HepG2 (cell line): ENCODE measurements at regions not wholly inside any gene's neighbourhood (a gene's known extent, or its start where the extent isn't known, plus 50 kb on each side); places are given as distances from the start of the nearest gene placed in this dataset.

Experiments
- ATAC-seq: fragments of 200-7000 bp; cut with Tn5 transposase; 3 replicates; pipeline ENCODE4 v1.9.1; 2020; ENCODE audit warnings: mild to moderate bottlenecking, moderate library complexity
- BruUV-seq: library from RNA; stranded (reverse); fragments of 400-500 nt; replicated peaks from 2 replicates; lab custom pipeline; 2021; lab: Mats Ljungman, UMichigan
- CTCF ChIA-PET: fragments of 300-600 bp; formaldehyde crosslinking; extraction: SDS; loops from one replicate; lab custom pipeline; 2021; ENCODE audit warnings: low total read pairs, inconsistent platforms, low intra/inter-chr PET ratio; lab: Yijun Ruan, JAX
- POLR2A ChIA-PET: fragments of 350-600 bp; sonication (Branson Sonifier 250); formaldehyde crosslinking; loops from one replicate; lab custom pipeline; 2020; ENCODE audit warnings: antibody characterized with exemption, inconsistent platforms; lab: Yijun Ruan, JAX
- DNase-seq: peaks from one replicate; pipeline ENCODE4 v3.0.0-alpha.2; 2015; ENCODE audit warnings: low spot score
- FAIRE-seq: peaks from 3 replicates; lab custom pipeline; 2011; peaks lifted over from hg19 to GRCh38; lab: Jason Lieb, UNC
- H2AFZ ChIP-seq: one replicate; pipeline ENCODE4 v1.6.1; 2011; ENCODE audit warnings: low read length, inconsistent platforms
- H3K27ac ChIP-seq: fragments of 300-600 bp; 3 replicates; pipeline ENCODE4 v1.8.0; 2011; ENCODE audit warnings: mixed run types, mild to moderate bottlenecking, mixed read lengths, low read length, inconsistent platforms; ENCODE audit not compliant: insufficient read depth; ENCODE audit errors: extremely low read length
- H3K27me3 ChIP-seq, 2 experiments: fragments of 200-600 bp in 1 of 2; 2 replicates in 1 of 2; 3 replicates in 1 of 2; pipeline versions ENCODE4 v1.6.0 to v1.8.0; 2011; ENCODE audit warnings: low read length in 2 of 2, mild to moderate bottlenecking in 2 of 2, moderate library complexity in 2 of 2, inconsistent platforms in 1 of 2; ENCODE audit not compliant: insufficient read depth in 2 of 2, control insufficient read depth in 1 of 2
- H3K36me3 ChIP-seq, 2 experiments: fragments of 200-600 bp in 1 of 2; replicated peaks in 1 of 2; 2 replicates in 1 of 2; 3 replicates in 1 of 2; pipeline versions ENCODE4 v1.5.1 to v1.8.0; 2011; ENCODE audit warnings: low read length in 2 of 2, inconsistent platforms in 1 of 2; ENCODE audit not compliant: insufficient read depth in 2 of 2, control insufficient read depth in 1 of 2
- H3K4me1 ChIP-seq: 2 replicates; pipeline ENCODE4 v1.5.1; 2012; ENCODE audit warnings: low read length, inconsistent platforms; ENCODE audit not compliant: insufficient read depth
- H3K4me2 ChIP-seq: 2 replicates; pipeline ENCODE4 v1.6.0; 2011; ENCODE audit warnings: low read depth, low read length, inconsistent platforms
- H3K4me3 ChIP-seq, 3 experiments: fragments of 200-600 bp in 1 of 3; sonication (generic), shearing (Covaris generic) in 1 of 3; replicated peaks in 1 of 3; 2 replicates each; pipeline ENCODE4 v1.5.1; 2011 to 2016; ENCODE audit warnings: low read length in 3 of 3, inconsistent platforms in 2 of 3, low read depth in 2 of 3, mild to moderate bottlenecking in 2 of 3, control low read depth in 1 of 3, mixed read lengths in 1 of 3; ENCODE audit not compliant: insufficient read depth in 1 of 3
- H3K79me2 ChIP-seq: one replicate; pipeline ENCODE4 v1.6.1; 2011; ENCODE audit warnings: low read length, inconsistent platforms; ENCODE audit not compliant: insufficient read depth
- H3K9ac ChIP-seq: 2 replicates; pipeline ENCODE4 v1.6.0; 2011; ENCODE audit warnings: mild to moderate bottlenecking, low read depth, low read length, inconsistent platforms; ENCODE audit not compliant: insufficient read depth
- H3K9me3 ChIP-seq: 2 replicates; pipeline ENCODE4 v1.5.1; 2012; ENCODE audit warnings: mild to moderate bottlenecking, low read length
- H4K20me1 ChIP-seq: 2 replicates; pipeline ENCODE4 v1.6.0; 2011; ENCODE audit warnings: inconsistent platforms, mild to moderate bottlenecking, low read length, moderate library complexity; ENCODE audit not compliant: insufficient read depth
- BRF2 ChIP-seq: sonication (generic); formaldehyde crosslinking; IDR thresholded peaks from 2 replicates; pipeline ENCODE4 v1.8.1; 2022; ENCODE audit warnings: mild to moderate bottlenecking, missing genetic modification reagents
- KMT2A ChIP-seq: sonication (generic); formaldehyde crosslinking; IDR thresholded peaks from 2 replicates; pipeline ENCODE4 v1.4.0; 2020; ENCODE audit warnings: missing genetic modification reagents
- LRRFIP1 ChIP-seq: sonication (generic); formaldehyde crosslinking; conservative IDR thresholded peaks from 2 replicates; pipeline ENCODE4 v1.4.0; 2020; ENCODE audit warnings: missing genetic modification reagents
- SRY ChIP-seq: sonication (generic); formaldehyde crosslinking; IDR thresholded peaks from 2 replicates; pipeline ENCODE4 v1.8.0; 2022; ENCODE audit warnings: mild to moderate bottlenecking, missing genetic modification reagents
- ZNF292 ChIP-seq: sonication (generic); formaldehyde crosslinking; IDR thresholded peaks from 2 replicates; pipeline ENCODE4 v1.8.1; 2022; ENCODE audit warnings: mild to moderate bottlenecking, low read depth, missing genetic modification reagents, borderline replicate concordance
- ZNF775 ChIP-seq: sonication (generic); formaldehyde crosslinking; IDR thresholded peaks from 2 replicates; pipeline ENCODE4 v1.4.0; 2020; ENCODE audit warnings: missing genetic modification reagents, mild to moderate bottlenecking, moderate library complexity, borderline replicate concordance
- WGBS: methylation state at CpG from one replicate; pipeline ENCODE4 v1.1.6; 2017; ENCODE audit warnings: low lambda C conversion rate; 5-methylcytosine and 5-hydroxymethylcytosine counted together
- in situ Hi-C: cut with HindIII; loops from 2 replicates; pipeline ENCODE4 v1.10.0; 2017; ENCODE audit warnings: low pct_unique_long_range_greater_than_20kb; ENCODE audit not compliant: extremely low pct_ligation_motif_present
- intact Hi-C: fragments of 100-400 bp; cut with micrococcal nuclease; formaldehyde crosslinking; loops from one replicate; pipeline ENCODE4 v1.10.0; 2022; ENCODE audit not compliant: unreplicated experiment
- TF ChIP-seq, protein P1 (sequence below): sonication (generic); formaldehyde crosslinking; IDR thresholded peaks from 2 replicates; pipeline ENCODE4 v1.4.0; 2020; ENCODE audit warnings: missing genetic modification reagents
- TF ChIP-seq, protein P2 (sequence below): sonication (generic); formaldehyde crosslinking; IDR thresholded peaks from 2 replicates; pipeline ENCODE4 v1.5.1; 2020; ENCODE audit warnings: missing genetic modification reagents, mild to moderate bottlenecking, borderline replicate concordance

- TF ChIP-seq, protein P1, sequence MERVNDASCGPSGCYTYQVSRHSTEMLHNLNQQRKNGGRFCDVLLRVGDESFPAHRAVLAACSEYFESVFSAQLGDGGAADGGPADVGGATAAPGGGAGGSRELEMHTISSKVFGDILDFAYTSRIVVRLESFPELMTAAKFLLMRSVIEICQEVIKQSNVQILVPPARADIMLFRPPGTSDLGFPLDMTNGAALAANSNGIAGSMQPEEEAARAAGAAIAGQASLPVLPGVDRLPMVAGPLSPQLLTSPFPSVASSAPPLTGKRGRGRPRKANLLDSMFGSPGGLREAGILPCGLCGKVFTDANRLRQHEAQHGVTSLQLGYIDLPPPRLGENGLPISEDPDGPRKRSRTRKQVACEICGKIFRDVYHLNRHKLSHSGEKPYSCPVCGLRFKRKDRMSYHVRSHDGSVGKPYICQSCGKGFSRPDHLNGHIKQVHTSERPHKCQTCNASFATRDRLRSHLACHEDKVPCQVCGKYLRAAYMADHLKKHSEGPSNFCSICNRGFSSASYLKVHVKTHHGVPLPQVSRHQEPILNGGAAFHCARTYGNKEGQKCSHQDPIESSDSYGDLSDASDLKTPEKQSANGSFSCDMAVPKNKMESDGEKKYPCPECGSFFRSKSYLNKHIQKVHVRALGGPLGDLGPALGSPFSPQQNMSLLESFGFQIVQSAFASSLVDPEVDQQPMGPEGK (CRISPR knock-in tag), result no peak
- TF ChIP-seq KMT2A (CRISPR knock-in tag), result no peak
These were observed 537.7 kb downstream of the BRINP3 start (continued) for GRCh38 chr1:189939967-189940366.

DNA sequence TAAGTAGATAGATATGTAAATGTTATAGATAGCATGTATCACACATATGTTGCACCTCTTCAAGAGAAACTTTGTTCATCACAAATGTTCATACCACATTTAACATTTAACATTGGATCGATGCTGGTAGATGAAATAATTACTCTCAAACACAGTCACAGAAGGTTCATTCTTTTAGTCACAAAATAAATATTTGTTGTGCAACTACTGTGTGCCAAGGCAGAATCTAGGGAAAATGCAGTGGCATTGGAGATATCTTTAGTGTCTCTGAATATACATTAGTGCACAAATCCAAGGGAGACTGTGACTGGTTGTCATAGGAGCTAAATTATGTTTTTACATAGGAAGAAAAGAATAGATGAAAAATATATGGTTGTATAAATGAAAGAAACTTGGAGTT, 535.7 kb downstream of the BRINP3 start:
- H3K4me1 ChIP-seq, result no peaks in the 10 kb centered on the region
- in situ Hi-C loops, result no loop called here
- no peak for ATAC-seq

More for the DNA sequence above, 535.7 kb downstream of the BRINP3 start:
- H4K20me1 ChIP-seq, result no peaks in the 10 kb centered on the region
- no peak overlapping the region for H3K4me3 ChIP-seq
- H3K27ac ChIP-seq, result no peak overlapping the region
- ChIA-PET POLR2A (no interaction called here), CTCF (no interaction called here)
- H3K4me2 ChIP-seq, result no peak overlapping the region
- DNase-seq (no peak), FAIRE-seq (no peak)
- 0% methylated on average over 1 of the region's 1 CpG for WGBS
- no peak overlapping the region for H2AFZ ChIP-seq
- no peaks in the 10 kb centered on the region for H3K79me2 ChIP-seq
- no TSS peak for BruUV-seq
- no peaks in the 10 kb centered on the region for H3K27me3 ChIP-seq
- no peak overlapping the region for H3K9ac ChIP-seq
- intact Hi-C loops, result no loop called here
- H3K36me3 ChIP-seq, result no peaks in the 10 kb centered on the region
- TF ChIP-seq SRY (CRISPR knock-in tag), result no peak
- no peak for TF ChIP-seq ZNF775 (CRISPR knock-in tag)
- no peak for TF ChIP-seq ZNF292 (CRISPR knock-in tag)
- no peak for TF ChIP-seq LRRFIP1 (CRISPR knock-in tag)
- TF ChIP-seq BRF2 (CRISPR knock-in tag), result no peak
- TF ChIP-seq, protein P2, sequence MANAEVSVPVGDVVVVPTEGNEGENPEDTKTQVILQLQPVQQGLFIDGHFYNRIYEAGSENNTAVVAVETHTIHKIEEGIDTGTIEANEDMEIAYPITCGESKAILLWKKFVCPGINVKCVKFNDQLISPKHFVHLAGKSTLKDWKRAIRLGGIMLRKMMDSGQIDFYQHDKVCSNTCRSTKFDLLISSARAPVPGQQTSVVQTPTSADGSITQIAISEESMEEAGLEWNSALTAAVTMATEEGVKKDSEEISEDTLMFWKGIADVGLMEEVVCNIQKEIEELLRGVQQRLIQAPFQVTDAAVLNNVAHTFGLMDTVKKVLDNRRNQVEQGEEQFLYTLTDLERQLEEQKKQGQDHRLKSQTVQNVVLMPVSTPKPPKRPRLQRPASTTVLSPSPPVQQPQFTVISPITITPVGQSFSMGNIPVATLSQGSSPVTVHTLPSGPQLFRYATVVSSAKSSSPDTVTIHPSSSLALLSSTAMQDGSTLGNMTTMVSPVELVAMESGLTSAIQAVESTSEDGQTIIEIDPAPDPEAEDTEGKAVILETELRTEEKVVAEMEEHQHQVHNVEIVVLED, result no peak
- no peaks in the 10 kb centered on the region for H3K9me3 ChIP-seq
